ENCODE measurements at regions not wholly inside any gene's neighbourhood (a gene's known extent, or its start where the extent isn't known, plus 50 kb on each side); places are given as distances from the start of the nearest gene placed in this dataset.

DNA sequence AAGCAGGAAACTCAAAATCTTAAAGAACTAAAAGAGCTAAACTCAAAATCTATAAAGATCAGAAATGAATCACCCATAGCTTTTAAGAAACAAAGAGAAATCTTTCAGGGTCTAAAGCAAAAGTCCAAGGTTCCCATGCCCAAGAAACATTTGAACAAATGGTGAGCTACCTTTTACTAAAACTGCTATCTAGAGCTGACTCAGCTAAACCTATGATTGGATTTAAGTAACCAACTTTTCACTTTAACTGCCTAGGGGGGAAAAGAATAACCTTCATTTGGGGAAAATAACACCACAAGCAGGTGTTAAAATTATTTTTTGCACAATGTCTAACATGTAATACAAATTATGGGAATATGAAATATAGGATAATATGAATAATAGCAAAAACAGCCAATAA lies 328.4 kb downstream of the PHF14 start:
- Histone ChIP-seq H4K20me1 (replicated peaks; ENCODE audit: insufficient read depth) (no peaks in the 10 kb centered on the region), H3K27ac (ENCODE audit: low read depth) (no peak overlapping the region), H3K4me2 (no peak overlapping the region), H2AFZ (no peak overlapping the region), H3K79me2 (replicated peaks; ENCODE audit: insufficient read depth) (no peaks in the 10 kb centered on the region), H3F3A (replicated peaks; ENCODE audit: low read depth) (no peaks in the 10 kb centered on the region), H3K27me3 (ENCODE audit: insufficient read depth) (no peaks in the 10 kb centered on the region), H3K4me1 (ENCODE audit: insufficient read depth) (no peaks in the 10 kb centered on the region), H3K4me3 (no peak overlapping the region), H3K9me2 (ENCODE audit: insufficient read depth) (peaks cover under 1% of the 10 kb centered on the region; the same call in 1 of the 2 replicates), H3K36me3 (ENCODE audit: insufficient read depth) (no peaks in the 10 kb centered on the region)
- Mint-ChIP-seq H3K4me1 (peaks cover 5% of the 10 kb centered on the region; the same call in 1 of the 3 replicates), H3K36me3 (ENCODE audit: low read depth) (no peaks in the 10 kb centered on the region), H3K27me3 (ENCODE audit: insufficient read depth, low read depth, poor library complexity) (no peaks in the 10 kb centered on the region), H3K27ac (no peak overlapping the region), H3K9me3 (no peaks in the 10 kb centered on the region), H3K4me3 (no peak overlapping the region)
- TF ChIP-seq, protein P1, sequence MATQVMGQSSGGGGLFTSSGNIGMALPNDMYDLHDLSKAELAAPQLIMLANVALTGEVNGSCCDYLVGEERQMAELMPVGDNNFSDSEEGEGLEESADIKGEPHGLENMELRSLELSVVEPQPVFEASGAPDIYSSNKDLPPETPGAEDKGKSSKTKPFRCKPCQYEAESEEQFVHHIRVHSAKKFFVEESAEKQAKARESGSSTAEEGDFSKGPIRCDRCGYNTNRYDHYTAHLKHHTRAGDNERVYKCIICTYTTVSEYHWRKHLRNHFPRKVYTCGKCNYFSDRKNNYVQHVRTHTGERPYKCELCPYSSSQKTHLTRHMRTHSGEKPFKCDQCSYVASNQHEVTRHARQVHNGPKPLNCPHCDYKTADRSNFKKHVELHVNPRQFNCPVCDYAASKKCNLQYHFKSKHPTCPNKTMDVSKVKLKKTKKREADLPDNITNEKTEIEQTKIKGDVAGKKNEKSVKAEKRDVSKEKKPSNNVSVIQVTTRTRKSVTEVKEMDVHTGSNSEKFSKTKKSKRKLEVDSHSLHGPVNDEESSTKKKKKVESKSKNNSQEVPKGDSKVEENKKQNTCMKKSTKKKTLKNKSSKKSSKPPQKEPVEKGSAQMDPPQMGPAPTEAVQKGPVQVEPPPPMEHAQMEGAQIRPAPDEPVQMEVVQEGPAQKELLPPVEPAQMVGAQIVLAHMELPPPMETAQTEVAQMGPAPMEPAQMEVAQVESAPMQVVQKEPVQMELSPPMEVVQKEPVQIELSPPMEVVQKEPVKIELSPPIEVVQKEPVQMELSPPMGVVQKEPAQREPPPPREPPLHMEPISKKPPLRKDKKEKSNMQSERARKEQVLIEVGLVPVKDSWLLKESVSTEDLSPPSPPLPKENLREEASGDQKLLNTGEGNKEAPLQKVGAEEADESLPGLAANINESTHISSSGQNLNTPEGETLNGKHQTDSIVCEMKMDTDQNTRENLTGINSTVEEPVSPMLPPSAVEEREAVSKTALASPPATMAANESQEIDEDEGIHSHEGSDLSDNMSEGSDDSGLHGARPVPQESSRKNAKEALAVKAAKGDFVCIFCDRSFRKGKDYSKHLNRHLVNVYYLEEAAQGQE (IDR thresholded peaks at IDR 0.05; ENCODE audit: unreplicated experiment), result no peak
- TF ChIP-seq ZNF114 (CRISPR knock-in tag; IDR thresholded peaks at IDR 0.05), result no peak
- no peak for TF ChIP-seq ZNF331 (CRISPR knock-in tag; IDR thresholded peaks at IDR 0.05; ENCODE audit: low read depth)
- TF ChIP-seq, protein P2, sequence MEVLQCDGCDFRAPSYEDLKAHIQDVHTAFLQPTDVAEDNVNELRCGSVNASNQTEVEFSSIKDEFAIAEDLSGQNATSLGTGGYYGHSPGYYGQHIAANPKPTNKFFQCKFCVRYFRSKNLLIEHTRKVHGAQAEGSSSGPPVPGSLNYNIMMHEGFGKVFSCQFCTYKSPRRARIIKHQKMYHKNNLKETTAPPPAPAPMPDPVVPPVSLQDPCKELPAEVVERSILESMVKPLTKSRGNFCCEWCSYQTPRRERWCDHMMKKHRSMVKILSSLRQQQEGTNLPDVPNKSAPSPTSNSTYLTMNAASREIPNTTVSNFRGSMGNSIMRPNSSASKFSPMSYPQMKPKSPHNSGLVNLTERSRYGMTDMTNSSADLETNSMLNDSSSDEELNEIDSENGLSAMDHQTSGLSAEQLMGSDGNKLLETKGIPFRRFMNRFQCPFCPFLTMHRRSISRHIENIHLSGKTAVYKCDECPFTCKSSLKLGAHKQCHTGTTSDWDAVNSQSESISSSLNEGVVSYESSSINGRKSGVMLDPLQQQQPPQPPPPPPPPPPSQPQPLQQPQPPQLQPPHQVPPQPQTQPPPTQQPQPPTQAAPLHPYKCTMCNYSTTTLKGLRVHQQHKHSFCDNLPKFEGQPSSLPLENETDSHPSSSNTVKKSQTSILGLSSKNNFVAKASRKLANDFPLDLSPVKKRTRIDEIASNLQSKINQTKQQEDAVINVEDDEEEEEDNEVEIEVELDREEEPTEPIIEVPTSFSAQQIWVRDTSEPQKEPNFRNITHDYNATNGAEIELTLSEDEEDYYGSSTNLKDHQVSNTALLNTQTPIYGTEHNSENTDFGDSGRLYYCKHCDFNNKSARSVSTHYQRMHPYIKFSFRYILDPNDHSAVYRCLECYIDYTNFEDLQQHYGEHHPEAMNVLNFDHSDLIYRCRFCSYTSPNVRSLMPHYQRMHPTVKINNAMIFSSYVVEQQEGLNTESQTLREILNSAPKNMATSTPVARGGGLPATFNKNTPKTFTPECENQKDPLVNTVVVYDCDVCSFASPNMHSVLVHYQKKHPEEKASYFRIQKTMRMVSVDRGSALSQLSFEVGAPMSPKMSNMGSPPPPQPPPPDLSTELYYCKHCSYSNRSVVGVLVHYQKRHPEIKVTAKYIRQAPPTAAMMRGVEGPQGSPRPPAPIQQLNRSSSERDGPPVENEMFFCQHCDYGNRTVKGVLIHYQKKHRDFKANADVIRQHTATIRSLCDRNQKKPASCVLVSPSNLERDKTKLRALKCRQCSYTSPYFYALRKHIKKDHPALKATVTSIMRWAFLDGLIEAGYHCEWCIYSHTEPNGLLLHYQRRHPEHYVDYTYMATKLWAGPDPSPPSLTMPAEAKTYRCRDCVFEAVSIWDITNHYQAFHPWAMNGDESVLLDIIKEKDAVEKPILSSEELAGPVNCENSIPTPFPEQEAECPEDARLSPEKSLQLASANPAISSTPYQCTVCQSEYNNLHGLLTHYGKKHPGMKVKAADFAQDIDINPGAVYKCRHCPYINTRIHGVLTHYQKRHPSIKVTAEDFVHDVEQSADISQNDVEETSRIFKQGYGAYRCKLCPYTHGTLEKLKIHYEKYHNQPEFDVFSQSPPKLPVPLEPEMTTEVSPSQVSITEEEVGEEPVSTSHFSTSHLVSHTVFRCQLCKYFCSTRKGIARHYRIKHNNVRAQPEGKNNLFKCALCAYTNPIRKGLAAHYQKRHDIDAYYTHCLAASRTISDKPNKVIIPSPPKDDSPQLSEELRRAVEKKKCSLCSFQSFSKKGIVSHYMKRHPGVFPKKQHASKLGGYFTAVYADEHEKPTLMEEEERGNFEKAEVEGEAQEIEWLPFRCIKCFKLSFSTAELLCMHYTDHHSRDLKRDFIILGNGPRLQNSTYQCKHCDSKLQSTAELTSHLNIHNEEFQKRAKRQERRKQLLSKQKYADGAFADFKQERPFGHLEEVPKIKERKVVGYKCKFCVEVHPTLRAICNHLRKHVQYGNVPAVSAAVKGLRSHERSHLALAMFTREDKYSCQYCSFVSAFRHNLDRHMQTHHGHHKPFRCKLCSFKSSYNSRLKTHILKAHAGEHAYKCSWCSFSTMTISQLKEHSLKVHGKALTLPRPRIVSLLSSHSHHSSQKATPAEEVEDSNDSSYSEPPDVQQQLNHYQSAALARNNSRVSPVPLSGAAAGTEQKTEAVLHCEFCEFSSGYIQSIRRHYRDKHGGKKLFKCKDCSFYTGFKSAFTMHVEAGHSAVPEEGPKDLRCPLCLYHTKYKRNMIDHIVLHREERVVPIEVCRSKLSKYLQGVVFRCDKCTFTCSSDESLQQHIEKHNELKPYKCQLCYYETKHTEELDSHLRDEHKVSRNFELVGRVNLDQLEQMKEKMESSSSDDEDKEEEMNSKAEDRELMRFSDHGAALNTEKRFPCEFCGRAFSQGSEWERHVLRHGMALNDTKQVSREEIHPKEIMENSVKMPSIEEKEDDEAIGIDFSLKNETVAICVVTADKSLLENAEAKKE (CRISPR knock-in tag; IDR thresholded peaks at IDR 0.05), result no peak
- TF ChIP-seq JUNB (IDR thresholded peaks at IDR 0.05; ENCODE audit: unreplicated experiment), result no peak
- no peak for TF ChIP-seq CREB1 (CRISPR knock-in tag; IDR thresholded peaks at IDR 0.05; ENCODE audit: low read depth)
- no peak for TF ChIP-seq STAT1 (IDR thresholded peaks at IDR 0.05; ENCODE audit: unreplicated experiment)
- TF ChIP-seq CTCF (conservative IDR thresholded peaks at IDR 0.05; ENCODE audit: low read depth in 2 of 2), result no peak
- TF ChIP-seq, protein P3, sequence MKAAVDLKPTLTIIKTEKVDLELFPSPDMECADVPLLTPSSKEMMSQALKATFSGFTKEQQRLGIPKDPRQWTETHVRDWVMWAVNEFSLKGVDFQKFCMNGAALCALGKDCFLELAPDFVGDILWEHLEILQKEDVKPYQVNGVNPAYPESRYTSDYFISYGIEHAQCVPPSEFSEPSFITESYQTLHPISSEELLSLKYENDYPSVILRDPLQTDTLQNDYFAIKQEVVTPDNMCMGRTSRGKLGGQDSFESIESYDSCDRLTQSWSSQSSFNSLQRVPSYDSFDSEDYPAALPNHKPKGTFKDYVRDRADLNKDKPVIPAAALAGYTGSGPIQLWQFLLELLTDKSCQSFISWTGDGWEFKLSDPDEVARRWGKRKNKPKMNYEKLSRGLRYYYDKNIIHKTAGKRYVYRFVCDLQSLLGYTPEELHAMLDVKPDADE (IDR thresholded peaks at IDR 0.05), result no peak
- no peak for TF ChIP-seq POLR2AphosphoS5 (IDR thresholded peaks at IDR 0.05; ENCODE audit: low read depth)
- no peak for TF ChIP-seq NANOG (IDR thresholded peaks at IDR 0.05; ENCODE audit: borderline replicate concordance)
- no peak for TF ChIP-seq EZH2phosphoT487 (IDR thresholded peaks at IDR 0.05; ENCODE audit: unreplicated experiment)
- TF ChIP-seq EZH2 (IDR thresholded peaks at IDR 0.05; ENCODE audit: low read depth, unreplicated experiment), result no peak
- ATAC-seq, result no peak
- DNase-seq (ENCODE audit: low spot score), result no peak

Data from GM23338 (cell line).